Fibroblast of villous mesenchyme (primary cell): ENCODE measurements at regions not wholly inside any gene's neighbourhood (a gene's known extent, or its start where the extent isn't known, plus 50 kb on each side); places are given as distances from the start of the nearest gene placed in this dataset.
A peak's percentile ranks its signal among the peaks of the same experiment; 100 is the strongest.

ENCODE experiments used
- DNase-seq: peaks from one replicate; pipeline ENCODE4 v3.0.0-alpha.2; 2010; ENCODE audit warnings: low read depth
- H3K4me3 ChIP-seq: 2 replicates; pipeline ENCODE4 v1.5.1; 2011; ENCODE audit warnings: low read depth, mild to moderate bottlenecking, low read length
- TF ChIP-seq, protein P1 (sequence below): IDR thresholded peaks from 2 replicates; pipeline ENCODE4 v1.5.1; 2012; ENCODE audit warnings: low read depth, mild to moderate bottlenecking, low read length; ENCODE audit not compliant: insufficient read depth

- no peak for DNase-seq
- no peak overlapping the region for H3K4me3 ChIP-seq
- TF ChIP-seq, protein P1, sequence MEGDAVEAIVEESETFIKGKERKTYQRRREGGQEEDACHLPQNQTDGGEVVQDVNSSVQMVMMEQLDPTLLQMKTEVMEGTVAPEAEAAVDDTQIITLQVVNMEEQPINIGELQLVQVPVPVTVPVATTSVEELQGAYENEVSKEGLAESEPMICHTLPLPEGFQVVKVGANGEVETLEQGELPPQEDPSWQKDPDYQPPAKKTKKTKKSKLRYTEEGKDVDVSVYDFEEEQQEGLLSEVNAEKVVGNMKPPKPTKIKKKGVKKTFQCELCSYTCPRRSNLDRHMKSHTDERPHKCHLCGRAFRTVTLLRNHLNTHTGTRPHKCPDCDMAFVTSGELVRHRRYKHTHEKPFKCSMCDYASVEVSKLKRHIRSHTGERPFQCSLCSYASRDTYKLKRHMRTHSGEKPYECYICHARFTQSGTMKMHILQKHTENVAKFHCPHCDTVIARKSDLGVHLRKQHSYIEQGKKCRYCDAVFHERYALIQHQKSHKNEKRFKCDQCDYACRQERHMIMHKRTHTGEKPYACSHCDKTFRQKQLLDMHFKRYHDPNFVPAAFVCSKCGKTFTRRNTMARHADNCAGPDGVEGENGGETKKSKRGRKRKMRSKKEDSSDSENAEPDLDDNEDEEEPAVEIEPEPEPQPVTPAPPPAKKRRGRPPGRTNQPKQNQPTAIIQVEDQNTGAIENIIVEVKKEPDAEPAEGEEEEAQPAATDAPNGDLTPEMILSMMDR = no peak
These were observed 106.5 kb upstream of the SEMA3C start for GRCh38 chr7:81025360-81025759.

GRCh38 chr7:81014908-81015307, 96.1 kb upstream of the SEMA3C start:
- DNase-seq = no peak
- H3K4me3 ChIP-seq = no peak overlapping the region
- TF ChIP-seq, protein P1 = no peak

DNA sequence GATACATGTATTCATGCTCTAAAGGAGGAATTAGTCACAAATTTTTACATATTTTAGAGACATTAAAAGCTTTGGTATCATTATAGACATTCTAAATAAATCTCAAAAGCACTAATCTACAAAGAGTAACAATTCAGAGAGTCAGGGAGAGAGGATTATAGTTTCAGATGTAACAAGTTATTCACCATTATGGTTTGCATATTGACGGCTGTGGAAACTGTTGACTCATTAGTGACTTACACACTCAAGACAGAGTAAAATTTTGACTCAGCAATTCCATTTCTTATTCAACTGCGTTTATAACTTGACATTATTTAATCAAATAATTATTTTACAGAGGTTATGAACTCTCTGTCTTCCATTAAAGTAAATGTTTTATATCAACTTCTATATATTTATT, 95.4 kb upstream of the SEMA3C start:
- no peak for DNase-seq
- TF ChIP-seq, protein P1 = no peak
- no peak overlapping the region for H3K4me3 ChIP-seq

DNA sequence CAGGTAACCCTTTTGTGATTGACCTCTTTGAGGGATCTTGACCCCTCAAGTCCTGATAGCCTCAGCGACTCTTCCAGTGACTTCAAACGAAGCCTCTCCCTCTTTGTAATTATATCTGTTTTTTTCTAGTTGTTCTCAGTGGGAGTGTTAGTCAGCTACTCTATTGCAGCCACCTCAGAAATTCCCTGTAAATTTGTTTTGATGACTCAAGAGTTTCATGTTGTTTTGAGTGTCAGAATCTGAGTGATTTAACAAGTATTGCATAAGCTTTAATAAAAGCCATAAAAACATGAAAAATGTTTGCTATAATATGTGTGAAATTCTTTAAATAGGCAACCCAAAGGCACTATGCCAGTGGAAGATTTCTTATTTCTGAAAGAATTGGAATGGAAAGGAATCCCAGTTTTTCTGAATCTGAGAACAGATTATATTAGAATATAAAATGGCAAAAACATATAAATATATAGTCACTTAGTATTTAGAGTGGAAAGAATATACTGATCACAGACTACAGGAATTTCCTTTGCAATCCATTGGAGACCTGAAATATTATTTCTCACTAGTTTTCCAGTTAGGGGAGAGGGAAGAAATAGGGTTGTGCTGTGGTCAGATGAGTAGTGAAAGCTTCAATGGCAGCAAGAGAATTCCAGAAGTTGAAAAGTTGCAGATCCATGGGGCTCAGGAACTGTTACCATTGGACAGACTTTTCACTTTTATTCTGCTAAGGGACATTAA, 94.4 kb upstream of the SEMA3C start:
- DNase-seq = peak; percentile 75
- TF ChIP-seq, protein P1 = no peak
- no peak overlapping the region for H3K4me3 ChIP-seq

GRCh38 chr7:81008901-81009300, 90.0 kb upstream of the SEMA3C start:
- TF ChIP-seq, protein P1 = no peak
- no peak for DNase-seq
- no peak overlapping the region for H3K4me3 ChIP-seq

GRCh38 chr7:81007051-81007450, 88.2 kb upstream of the SEMA3C start:
- TF ChIP-seq, protein P1 = no peak
- H3K4me3 ChIP-seq = no peak overlapping the region
- DNase-seq = no peak

DNA sequence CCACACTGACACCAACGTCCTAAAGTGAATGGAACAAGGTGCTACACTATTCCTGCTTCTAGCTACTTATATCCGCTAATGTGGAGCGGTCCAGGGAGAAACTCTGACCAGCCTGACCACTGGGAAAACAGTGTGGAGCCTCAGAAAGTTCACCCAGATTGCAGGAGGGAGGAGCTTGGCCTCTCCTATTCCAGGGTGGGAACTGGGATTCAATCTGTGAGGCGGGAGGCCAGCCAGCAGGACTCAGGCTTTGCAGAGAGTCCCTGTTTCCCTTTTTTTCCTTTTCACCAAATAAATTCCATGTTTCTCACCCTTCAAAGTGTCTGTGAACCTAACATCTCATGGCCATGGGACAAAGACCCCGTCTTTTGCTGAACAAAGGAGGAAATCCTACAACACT, 86.4 kb upstream of the SEMA3C start:
- no peak overlapping the region for H3K4me3 ChIP-seq
- TF ChIP-seq, protein P1 = no peak
- DNase-seq = no peak
